ENCODE measurements at regions not wholly inside any gene's neighbourhood (a gene's known extent, or its start where the extent isn't known, plus 50 kb on each side); places are given as distances from the start of the nearest gene placed in this dataset.

DNA sequence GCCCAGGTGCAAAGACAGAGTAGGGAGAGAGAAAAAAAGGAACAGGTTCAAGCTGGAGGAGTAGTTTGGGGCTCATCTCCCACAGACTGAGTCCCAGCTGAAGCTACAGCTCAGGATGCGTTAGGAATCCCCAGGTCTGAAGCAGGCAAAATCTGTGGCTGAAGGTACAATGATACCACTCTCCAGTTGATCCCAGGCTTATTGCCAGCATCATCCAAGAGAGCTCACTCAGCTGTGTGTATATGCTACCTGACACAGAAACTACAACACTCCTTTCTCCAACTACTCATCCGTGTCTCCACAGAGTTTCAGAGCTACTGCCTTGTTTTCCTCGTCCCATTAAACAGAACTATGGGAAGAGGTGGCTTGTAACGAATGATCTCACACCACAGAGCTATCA lies 851.3 kb downstream of the GRID1 start:
- TF ChIP-seq, protein P1, sequence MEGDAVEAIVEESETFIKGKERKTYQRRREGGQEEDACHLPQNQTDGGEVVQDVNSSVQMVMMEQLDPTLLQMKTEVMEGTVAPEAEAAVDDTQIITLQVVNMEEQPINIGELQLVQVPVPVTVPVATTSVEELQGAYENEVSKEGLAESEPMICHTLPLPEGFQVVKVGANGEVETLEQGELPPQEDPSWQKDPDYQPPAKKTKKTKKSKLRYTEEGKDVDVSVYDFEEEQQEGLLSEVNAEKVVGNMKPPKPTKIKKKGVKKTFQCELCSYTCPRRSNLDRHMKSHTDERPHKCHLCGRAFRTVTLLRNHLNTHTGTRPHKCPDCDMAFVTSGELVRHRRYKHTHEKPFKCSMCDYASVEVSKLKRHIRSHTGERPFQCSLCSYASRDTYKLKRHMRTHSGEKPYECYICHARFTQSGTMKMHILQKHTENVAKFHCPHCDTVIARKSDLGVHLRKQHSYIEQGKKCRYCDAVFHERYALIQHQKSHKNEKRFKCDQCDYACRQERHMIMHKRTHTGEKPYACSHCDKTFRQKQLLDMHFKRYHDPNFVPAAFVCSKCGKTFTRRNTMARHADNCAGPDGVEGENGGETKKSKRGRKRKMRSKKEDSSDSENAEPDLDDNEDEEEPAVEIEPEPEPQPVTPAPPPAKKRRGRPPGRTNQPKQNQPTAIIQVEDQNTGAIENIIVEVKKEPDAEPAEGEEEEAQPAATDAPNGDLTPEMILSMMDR (IDR thresholded peaks at IDR 0.05): no peak
- TF ChIP-seq POLR2A (IDR thresholded peaks at IDR 0.05): no peak
- no peak for TF ChIP-seq EP300 (IDR thresholded peaks at IDR 0.05)
